ENCODE measurements at regions not wholly inside any gene's neighbourhood (a gene's known extent, or its start where the extent isn't known, plus 50 kb on each side); places are given as distances from the start of the nearest gene placed in this dataset.

- no peaks in the 10 kb centered on the region for H3K79me2 ChIP-seq
These were observed 360.7 kb downstream of the NSUN3 start for GRCh38 chr3:94423578-94423977.

GRCh38 chr3:94429517-94429916, 366.7 kb downstream of the NSUN3 start:
- no peaks in the 10 kb centered on the region for H3K36me3 ChIP-seq (ENCODE audit: control insufficient read depth, insufficient read depth, low read length)
- no peaks in the 10 kb centered on the region for H3K4me1 ChIP-seq
- no peak for TF ChIP-seq CTCF (IDR thresholded peaks at IDR 0.05)
- no peak overlapping the region for H3K4me3 ChIP-seq (ENCODE audit: low read depth, low read length)
- H3K9ac ChIP-seq: no peak overlapping the region
- no peak overlapping the region for H2AFZ ChIP-seq
- no peaks in the 10 kb centered on the region for H3K27me3 ChIP-seq (ENCODE audit: control insufficient read depth, insufficient read depth, low read length)
- H3K4me2 ChIP-seq (ENCODE audit: low read length): no peak overlapping the region
- no peak overlapping the region for H3K27ac ChIP-seq
- no peaks in the 10 kb centered on the region for H3K79me2 ChIP-seq
- no peaks in the 10 kb centered on the region for H3K9me3 ChIP-seq (ENCODE audit: control insufficient read depth, low read length)

More at GRCh38 chr3:94423578-94423977, 360.7 kb downstream of the NSUN3 start:
- no peak overlapping the region for H2AFZ ChIP-seq
- TF ChIP-seq CTCF (IDR thresholded peaks at IDR 0.05): no peak
- no peaks in the 10 kb centered on the region for H3K4me1 ChIP-seq
- H3K27me3 ChIP-seq (ENCODE audit: control insufficient read depth, insufficient read depth, low read length): no peaks in the 10 kb centered on the region
- H3K9ac ChIP-seq: no peak overlapping the region
- no peak overlapping the region for H3K4me2 ChIP-seq (ENCODE audit: low read length)
- no peaks in the 10 kb centered on the region for H3K36me3 ChIP-seq (ENCODE audit: control insufficient read depth, insufficient read depth, low read length)
- H3K27ac ChIP-seq: no peak overlapping the region
- no peaks in the 10 kb centered on the region for H3K9me3 ChIP-seq (ENCODE audit: control insufficient read depth, low read length)
- H3K4me3 ChIP-seq (ENCODE audit: low read depth, low read length): no peak overlapping the region

GRCh38 chr3:94431876-94432570, 369.2 kb downstream of the NSUN3 start:
- H3K4me2 ChIP-seq (ENCODE audit: low read length): no peak overlapping the region
- H3K4me1 ChIP-seq: no peaks in the 10 kb centered on the region
- H3K36me3 ChIP-seq (ENCODE audit: control insufficient read depth, insufficient read depth, low read length): no peaks in the 10 kb centered on the region
- no peak overlapping the region for H3K9ac ChIP-seq
- no peak overlapping the region for H2AFZ ChIP-seq
- no peaks in the 10 kb centered on the region for H3K79me2 ChIP-seq
- H3K4me3 ChIP-seq (ENCODE audit: low read depth, low read length): no peak overlapping the region
- H3K27me3 ChIP-seq (ENCODE audit: control insufficient read depth, insufficient read depth, low read length): no peaks in the 10 kb centered on the region
- TF ChIP-seq CTCF (IDR thresholded peaks at IDR 0.05): no peak
- no peaks in the 10 kb centered on the region for H3K9me3 ChIP-seq (ENCODE audit: control insufficient read depth, low read length)
- no peak overlapping the region for H3K27ac ChIP-seq

- Histone ChIP-seq H3K9me3 (ENCODE audit: control insufficient read depth, low read length) (no peaks in the 10 kb centered on the region), H3K27ac (no peak overlapping the region), H3K9ac (no peak overlapping the region), H3K36me3 (ENCODE audit: control insufficient read depth, insufficient read depth, low read length) (no peaks in the 10 kb centered on the region), H3K27me3 (ENCODE audit: control insufficient read depth, insufficient read depth, low read length) (no peaks in the 10 kb centered on the region), H3K4me3 (ENCODE audit: low read depth, low read length) (no peak overlapping the region), H2AFZ (no peak overlapping the region), H3K79me2 (no peaks in the 10 kb centered on the region), H3K4me1 (no peaks in the 10 kb centered on the region), H3K4me2 (ENCODE audit: low read length) (no peak overlapping the region)
- no peak for TF ChIP-seq CTCF (IDR thresholded peaks at IDR 0.05)
These were observed 370.9 kb downstream of the NSUN3 start for GRCh38 chr3:94433811-94434210.

Data from parathyroid adenoma (tissue), 2 donors.